HEK293 (cell line): ENCODE measurements at regions not wholly inside any gene's neighbourhood (a gene's known extent, or its start where the extent isn't known, plus 50 kb on each side); places are given as distances from the start of the nearest gene placed in this dataset.
A peak's percentile ranks its signal among the peaks of the same experiment; 100 is the strongest.

ENCODE experiments used
- CTCF ChIA-PET: fragments of 350-600 bp; formaldehyde crosslinking; extraction: SDS; loops from one replicate; lab custom pipeline; 2021; ENCODE audit warnings: antibody characterized with exemption; lab: Yijun Ruan, JAX
- POLR2A ChIA-PET: fragments of 300-600 bp; formaldehyde crosslinking; extraction: SDS; loops from one replicate; lab custom pipeline; 2020; ENCODE audit warnings: antibody characterized with exemption, inconsistent platforms; lab: Yijun Ruan, JAX
- H3K27ac ChIP-seq: fragments of 200-500 bp; sonication (Bioruptor generic); 2 replicates; pipeline ENCODE4 v1.5.1; 2014; ENCODE audit warnings: low read depth, low read length, control low read depth, inconsistent platforms; ENCODE audit errors: extremely low read depth
- H3K36me3 ChIP-seq, 2 experiments: fragments of 200-500 bp in 1 of 2; sonication (Bioruptor generic) in 1 of 2; 1 replicate in 1 of 2; 2 replicates in 1 of 2; pipeline ENCODE4 v1.5.1; 2014 to 2017; ENCODE audit warnings: inconsistent platforms in 2 of 2, low read length in 2 of 2; ENCODE audit not compliant: control insufficient read depth in 2 of 2, insufficient read depth in 1 of 2
- H3K4me1 ChIP-seq: fragments of 200-500 bp; sonication (Bioruptor generic); 2 replicates; pipeline ENCODE4 v1.5.1; 2014; ENCODE audit warnings: mild to moderate bottlenecking, low read length, inconsistent platforms; ENCODE audit not compliant: control insufficient read depth, insufficient read depth
- H3K4me3 ChIP-seq: 2 replicates; pipeline ENCODE4 v1.5.1; 2011; ENCODE audit warnings: low read depth, mild to moderate bottlenecking, control low read depth, low read length, moderate library complexity
- H3K9me3 ChIP-seq: fragments of 200-500 bp; sonication (Bioruptor generic); 2 replicates; pipeline ENCODE4 v1.5.1; 2014; ENCODE audit warnings: low read depth, low read length, inconsistent platforms; ENCODE audit not compliant: control insufficient read depth, insufficient read depth
- YY2 ChIP-seq: fragments of 450-650 bp; formaldehyde crosslinking; IDR thresholded peaks from 2 replicates; pipeline ENCODE4 v1.5.1; 2016; ENCODE audit warnings: missing biosample characterization, missing genetic modification characterization
- ZFP41 ChIP-seq: fragments of 450-650 bp; formaldehyde crosslinking; IDR thresholded peaks from 2 replicates; pipeline ENCODE4 v1.5.1; 2016; ENCODE audit warnings: missing biosample characterization, missing genetic modification characterization, borderline replicate concordance
- ZNF175 ChIP-seq: fragments of 450-650 bp; formaldehyde crosslinking; IDR thresholded peaks from 2 replicates; pipeline ENCODE4 v1.5.1; 2016; ENCODE audit warnings: missing biosample characterization, missing genetic modification characterization
- ZNF223 ChIP-seq: fragments of 450-650 bp; formaldehyde crosslinking; IDR thresholded peaks from 2 replicates; pipeline ENCODE4 v1.5.1; 2016; ENCODE audit warnings: missing biosample characterization, missing genetic modification characterization
- ZNF23 ChIP-seq: fragments of 450-650 bp; formaldehyde crosslinking; IDR thresholded peaks from 2 replicates; pipeline ENCODE4 v1.5.1; 2016; ENCODE audit warnings: missing biosample characterization, missing genetic modification characterization, borderline replicate concordance
- ZNF266 ChIP-seq: fragments of 450-650 bp; formaldehyde crosslinking; IDR thresholded peaks from 2 replicates; pipeline ENCODE4 v1.5.1; 2016; ENCODE audit warnings: missing biosample characterization, missing genetic modification characterization, low read depth
- ZNF311 ChIP-seq: fragments of 450-650 bp; formaldehyde crosslinking; IDR thresholded peaks from 2 replicates; pipeline ENCODE4 v1.5.1; 2017; ENCODE audit warnings: missing biosample characterization, missing genetic modification characterization, borderline replicate concordance
- ZNF324 ChIP-seq: fragments of 450-650 bp; formaldehyde crosslinking; IDR thresholded peaks from 2 replicates; pipeline ENCODE4 v1.5.1; 2016; ENCODE audit warnings: missing biosample characterization, missing genetic modification characterization
- ZNF354C ChIP-seq: fragments of 450-650 bp; formaldehyde crosslinking; IDR thresholded peaks from 2 replicates; pipeline ENCODE4 v1.5.1; 2016; ENCODE audit warnings: missing biosample characterization, missing genetic modification characterization, low read depth, borderline replicate concordance
- ZNF529 ChIP-seq: fragments of 450-650 bp; formaldehyde crosslinking; IDR thresholded peaks from 2 replicates; pipeline ENCODE4 v1.5.1; 2017; ENCODE audit warnings: missing genetic modification characterization, missing biosample characterization; ENCODE audit not compliant: insufficient replicate concordance
- ZNF624 ChIP-seq: fragments of 450-650 bp; formaldehyde crosslinking; IDR thresholded peaks from 2 replicates; pipeline ENCODE4 v1.5.1; 2017; ENCODE audit warnings: missing biosample characterization, missing genetic modification characterization
- ZNF660 ChIP-seq: fragments of 450-650 bp; IDR thresholded peaks from 2 replicates; pipeline ENCODE4 v1.5.1; 2018; ENCODE audit warnings: missing biosample characterization, mild to moderate bottlenecking, missing genetic modification characterization
- ZXDB ChIP-seq: fragments of 450-650 bp; formaldehyde crosslinking; IDR thresholded peaks from 2 replicates; pipeline ENCODE4 v1.5.1; 2016; ENCODE audit warnings: missing biosample characterization, missing genetic modification characterization
- TF ChIP-seq, protein P1 (sequence below): fragments of 450-650 bp; formaldehyde crosslinking; IDR thresholded peaks from 2 replicates; pipeline ENCODE4 v1.5.1; 2016; ENCODE audit warnings: missing biosample characterization, missing genetic modification characterization
- TF ChIP-seq, protein P2 (sequence below): fragments of 450-650 bp; formaldehyde crosslinking; IDR thresholded peaks from 2 replicates; pipeline ENCODE4 v1.5.1; 2016; ENCODE audit warnings: missing biosample characterization, missing genetic modification characterization
- TF ChIP-seq, protein P3 (sequence below): fragments of 450-650 bp; formaldehyde crosslinking; IDR thresholded peaks from 2 replicates; pipeline ENCODE4 v1.5.1; 2016; ENCODE audit warnings: missing biosample characterization, missing genetic modification characterization
- TF ChIP-seq, protein P4 (sequence below): fragments of 450-650 bp; formaldehyde crosslinking; IDR thresholded peaks from 2 replicates; pipeline ENCODE4 v1.5.1; 2016; ENCODE audit warnings: missing biosample characterization, missing genetic modification characterization

DNA sequence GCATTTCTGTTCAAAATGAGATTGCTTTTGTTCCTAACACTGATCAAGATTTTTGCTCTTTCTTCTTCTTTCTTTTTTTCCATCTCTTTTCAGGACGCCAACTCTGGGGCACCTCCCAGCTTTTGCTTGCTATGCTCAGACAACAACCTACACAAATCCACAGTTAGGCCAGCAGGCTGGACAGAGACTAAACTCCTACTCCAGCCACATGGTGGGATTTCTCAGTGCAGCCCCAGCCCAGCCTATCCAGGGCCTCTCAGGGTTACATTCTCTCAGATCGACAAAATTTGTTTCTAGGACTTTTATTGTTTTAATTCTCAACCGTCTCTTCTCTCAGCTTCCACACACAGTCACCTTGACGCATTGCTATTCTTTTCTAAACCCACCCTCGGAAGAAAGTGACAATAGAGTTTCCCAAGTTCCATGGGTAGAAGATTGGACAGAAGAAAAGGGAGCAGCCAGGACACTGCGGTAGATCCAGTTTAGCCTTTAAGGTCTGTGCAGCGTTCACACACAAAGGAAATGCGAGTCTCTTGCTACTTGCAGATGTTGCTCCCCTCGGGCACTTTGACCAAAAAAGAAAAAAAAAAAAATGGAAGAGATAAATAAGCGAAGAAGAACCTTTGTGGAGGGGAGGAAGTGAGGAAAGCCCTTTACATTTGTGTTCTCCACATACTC lies 588.6 kb upstream of the GRAMD2B start:
- H3K4me3 ChIP-seq, result no peak overlapping the region
- H3K4me1 ChIP-seq, result no peaks in the 10 kb centered on the region
- CTCF ChIA-PET, result interaction anchor here (0.6 to 1.0 kb wide), 8 partner anchors 77 to 1086 kb away, joined by 3 to 8 read pairs (median 4); no protein-coding TSS in a partner anchor
- no peaks in the 10 kb centered on the region for H3K9me3 ChIP-seq
- H3K36me3 ChIP-seq, result no peaks in the 10 kb centered on the region
- POLR2A ChIA-PET, result no interaction called here
- TF ChIP-seq, protein P1, sequence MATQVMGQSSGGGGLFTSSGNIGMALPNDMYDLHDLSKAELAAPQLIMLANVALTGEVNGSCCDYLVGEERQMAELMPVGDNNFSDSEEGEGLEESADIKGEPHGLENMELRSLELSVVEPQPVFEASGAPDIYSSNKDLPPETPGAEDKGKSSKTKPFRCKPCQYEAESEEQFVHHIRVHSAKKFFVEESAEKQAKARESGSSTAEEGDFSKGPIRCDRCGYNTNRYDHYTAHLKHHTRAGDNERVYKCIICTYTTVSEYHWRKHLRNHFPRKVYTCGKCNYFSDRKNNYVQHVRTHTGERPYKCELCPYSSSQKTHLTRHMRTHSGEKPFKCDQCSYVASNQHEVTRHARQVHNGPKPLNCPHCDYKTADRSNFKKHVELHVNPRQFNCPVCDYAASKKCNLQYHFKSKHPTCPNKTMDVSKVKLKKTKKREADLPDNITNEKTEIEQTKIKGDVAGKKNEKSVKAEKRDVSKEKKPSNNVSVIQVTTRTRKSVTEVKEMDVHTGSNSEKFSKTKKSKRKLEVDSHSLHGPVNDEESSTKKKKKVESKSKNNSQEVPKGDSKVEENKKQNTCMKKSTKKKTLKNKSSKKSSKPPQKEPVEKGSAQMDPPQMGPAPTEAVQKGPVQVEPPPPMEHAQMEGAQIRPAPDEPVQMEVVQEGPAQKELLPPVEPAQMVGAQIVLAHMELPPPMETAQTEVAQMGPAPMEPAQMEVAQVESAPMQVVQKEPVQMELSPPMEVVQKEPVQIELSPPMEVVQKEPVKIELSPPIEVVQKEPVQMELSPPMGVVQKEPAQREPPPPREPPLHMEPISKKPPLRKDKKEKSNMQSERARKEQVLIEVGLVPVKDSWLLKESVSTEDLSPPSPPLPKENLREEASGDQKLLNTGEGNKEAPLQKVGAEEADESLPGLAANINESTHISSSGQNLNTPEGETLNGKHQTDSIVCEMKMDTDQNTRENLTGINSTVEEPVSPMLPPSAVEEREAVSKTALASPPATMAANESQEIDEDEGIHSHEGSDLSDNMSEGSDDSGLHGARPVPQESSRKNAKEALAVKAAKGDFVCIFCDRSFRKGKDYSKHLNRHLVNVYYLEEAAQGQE (tag by site-specific recombination), result 0 out of 2 replicates have a peak, but pooled peaks have one; percentile 18
- TF ChIP-seq ZNF324 (tag by site-specific recombination), result no peak
- no peak overlapping the region for H3K27ac ChIP-seq

DNA sequence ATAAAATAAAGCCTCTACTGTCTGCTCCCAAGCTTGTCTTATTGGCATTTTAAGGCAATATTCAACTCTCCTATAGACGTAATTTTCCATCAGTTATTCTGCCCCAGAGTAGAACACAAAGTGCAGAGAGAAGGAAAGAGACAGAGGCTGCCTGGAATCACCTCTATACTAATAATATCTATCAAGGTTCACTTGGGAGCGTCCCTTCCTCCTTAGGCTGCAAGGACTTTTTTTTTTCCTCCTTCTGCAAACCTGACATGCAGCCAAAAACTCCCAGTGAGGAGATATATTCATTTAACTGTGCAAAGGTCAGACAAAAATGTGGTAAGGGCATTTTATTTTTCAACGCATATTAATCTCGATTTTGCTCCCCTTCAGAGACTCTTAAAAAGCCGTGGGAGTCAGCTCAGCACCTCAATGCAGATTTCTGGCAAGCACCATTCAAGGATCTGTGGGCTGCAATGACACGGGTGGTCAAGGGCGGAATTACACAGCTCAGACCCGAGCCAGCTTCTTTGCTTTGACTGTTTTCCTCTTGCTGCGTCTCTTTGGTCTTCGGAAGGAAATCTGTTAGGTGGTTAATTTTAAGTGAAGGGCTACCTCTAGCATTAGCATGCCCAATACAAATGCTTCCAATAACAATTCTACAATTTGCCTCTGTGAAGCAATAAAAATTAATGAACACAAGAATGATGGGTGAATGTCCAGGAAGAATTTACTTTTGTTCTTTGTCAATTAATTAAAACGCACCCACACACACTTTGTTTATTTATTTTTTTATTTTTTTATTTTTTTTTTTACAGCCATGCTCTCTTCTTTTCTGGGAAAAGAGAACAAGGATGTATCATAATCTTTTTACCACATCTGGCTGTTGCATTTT lies 587.7 kb upstream of the GRAMD2B start:
- Histone ChIP-seq H3K9me3 (no peaks in the 10 kb centered on the region), H3K27ac (no peak overlapping the region), H3K4me3 (no peak overlapping the region), H3K4me1 (no peaks in the 10 kb centered on the region), H3K36me3 (no peaks in the 10 kb centered on the region)
- CTCF ChIA-PET, result interaction anchor here (0.6 to 1.1 kb wide), 12 partner anchors 57 to 1087 kb away, joined by 3 to 8 read pairs (median 3); no protein-coding TSS in a partner anchor
- POLR2A ChIA-PET, result no interaction called here
- TF ChIP-seq ZXDB (tag by site-specific recombination), result no peak
- TF ChIP-seq, protein P2, sequence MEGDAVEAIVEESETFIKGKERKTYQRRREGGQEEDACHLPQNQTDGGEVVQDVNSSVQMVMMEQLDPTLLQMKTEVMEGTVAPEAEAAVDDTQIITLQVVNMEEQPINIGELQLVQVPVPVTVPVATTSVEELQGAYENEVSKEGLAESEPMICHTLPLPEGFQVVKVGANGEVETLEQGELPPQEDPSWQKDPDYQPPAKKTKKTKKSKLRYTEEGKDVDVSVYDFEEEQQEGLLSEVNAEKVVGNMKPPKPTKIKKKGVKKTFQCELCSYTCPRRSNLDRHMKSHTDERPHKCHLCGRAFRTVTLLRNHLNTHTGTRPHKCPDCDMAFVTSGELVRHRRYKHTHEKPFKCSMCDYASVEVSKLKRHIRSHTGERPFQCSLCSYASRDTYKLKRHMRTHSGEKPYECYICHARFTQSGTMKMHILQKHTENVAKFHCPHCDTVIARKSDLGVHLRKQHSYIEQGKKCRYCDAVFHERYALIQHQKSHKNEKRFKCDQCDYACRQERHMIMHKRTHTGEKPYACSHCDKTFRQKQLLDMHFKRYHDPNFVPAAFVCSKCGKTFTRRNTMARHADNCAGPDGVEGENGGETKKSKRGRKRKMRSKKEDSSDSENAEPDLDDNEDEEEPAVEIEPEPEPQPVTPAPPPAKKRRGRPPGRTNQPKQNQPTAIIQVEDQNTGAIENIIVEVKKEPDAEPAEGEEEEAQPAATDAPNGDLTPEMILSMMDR (tag by site-specific recombination), result peak; percentile 28; the same call in 1 of the 2 replicates

DNA sequence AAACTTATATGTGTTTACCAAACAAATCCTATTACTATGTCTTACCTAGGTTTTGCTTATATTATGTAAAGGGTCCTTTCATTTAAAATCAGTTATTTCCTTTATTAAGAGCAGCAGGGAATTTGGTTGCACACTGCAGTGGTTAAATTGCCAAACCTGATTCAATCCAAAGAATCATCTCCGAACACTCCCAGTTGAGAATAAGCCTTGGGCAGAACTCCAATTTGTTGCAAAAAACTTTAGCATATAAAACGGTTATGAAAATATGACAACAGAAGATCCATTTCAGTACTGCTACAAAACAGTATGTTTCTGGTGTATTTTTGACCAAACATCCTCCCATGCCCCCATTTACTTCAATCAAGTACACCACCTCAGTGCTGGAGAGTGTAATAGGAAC lies 587.0 kb upstream of the GRAMD2B start:
- Histone ChIP-seq H3K4me1 (no peaks in the 10 kb centered on the region), H3K9me3 (no peaks in the 10 kb centered on the region), H3K27ac (no peak overlapping the region), H3K36me3 (no peaks in the 10 kb centered on the region), H3K4me3 (no peak overlapping the region)
- TF ChIP-seq, protein P3, sequence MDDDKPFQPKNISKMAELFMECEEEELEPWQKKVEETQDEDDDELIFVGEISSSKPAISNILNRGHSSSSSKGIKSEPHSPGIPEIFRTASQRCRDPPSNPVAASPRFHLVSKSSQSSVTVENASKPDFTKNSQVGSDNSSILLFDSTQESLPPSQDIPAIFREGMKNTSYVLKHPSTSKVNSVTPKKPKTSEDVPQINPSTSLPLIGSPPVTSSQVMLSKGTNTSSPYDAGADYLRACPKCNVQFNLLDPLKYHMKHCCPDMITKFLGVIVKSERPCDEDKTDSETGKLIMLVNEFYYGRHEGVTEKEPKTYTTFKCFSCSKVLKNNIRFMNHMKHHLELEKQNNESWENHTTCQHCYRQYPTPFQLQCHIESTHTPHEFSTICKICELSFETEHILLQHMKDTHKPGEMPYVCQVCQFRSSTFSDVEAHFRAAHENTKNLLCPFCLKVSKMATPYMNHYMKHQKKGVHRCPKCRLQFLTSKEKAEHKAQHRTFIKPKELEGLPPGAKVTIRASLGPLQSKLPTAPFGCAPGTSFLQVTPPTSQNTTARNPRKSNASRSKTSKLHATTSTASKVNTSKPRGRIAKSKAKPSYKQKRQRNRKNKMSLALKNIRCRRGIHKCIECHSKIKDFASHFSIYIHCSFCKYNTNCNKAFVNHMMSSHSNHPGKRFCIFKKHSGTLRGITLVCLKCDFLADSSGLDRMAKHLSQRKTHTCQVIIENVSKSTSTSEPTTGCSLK, result no peak
- no peak for TF ChIP-seq ZFP41
- CTCF ChIA-PET, result interaction anchor here (1.0 to 1.1 kb wide), 2 partner anchors 57 to 426 kb away, joined by 3 read pairs; no protein-coding TSS in a partner anchor
- POLR2A ChIA-PET, result no interaction called here

DNA sequence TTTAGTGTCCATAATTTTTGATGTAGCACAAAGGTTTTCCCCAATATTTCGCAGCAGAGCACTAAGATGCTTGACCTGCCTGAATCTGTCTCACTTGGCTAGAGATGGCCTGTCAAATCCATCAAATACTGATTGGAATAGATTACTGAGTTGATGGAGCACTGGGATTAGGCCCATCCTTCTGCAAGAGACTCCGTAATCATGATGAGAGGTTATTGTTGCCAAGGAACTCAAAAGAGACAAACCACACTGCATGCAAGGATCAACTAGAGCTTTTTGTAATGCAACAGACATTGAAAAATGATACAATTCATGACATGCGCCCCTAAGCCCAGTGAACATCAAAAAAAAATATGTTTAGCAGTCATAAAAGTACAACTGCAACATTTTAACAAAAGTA lies 585.3 kb upstream of the GRAMD2B start:
- ChIA-PET POLR2A (no interaction called here), CTCF (no interaction called here)
- no peaks in the 10 kb centered on the region for H3K36me3 ChIP-seq
- no peak for TF ChIP-seq ZNF266
- no peak for TF ChIP-seq ZNF354C (tag by site-specific recombination)
- TF ChIP-seq ZNF175, result no peak
- TF ChIP-seq ZNF223 (tag by site-specific recombination), result no peak
- no peak for TF ChIP-seq YY2 (tag by site-specific recombination)
- TF ChIP-seq ZNF624 (tag by site-specific recombination), result no peak
- TF ChIP-seq ZNF660, result no peak
- no peak for TF ChIP-seq ZNF311
- no peak for TF ChIP-seq ZNF529
- TF ChIP-seq, protein P4, sequence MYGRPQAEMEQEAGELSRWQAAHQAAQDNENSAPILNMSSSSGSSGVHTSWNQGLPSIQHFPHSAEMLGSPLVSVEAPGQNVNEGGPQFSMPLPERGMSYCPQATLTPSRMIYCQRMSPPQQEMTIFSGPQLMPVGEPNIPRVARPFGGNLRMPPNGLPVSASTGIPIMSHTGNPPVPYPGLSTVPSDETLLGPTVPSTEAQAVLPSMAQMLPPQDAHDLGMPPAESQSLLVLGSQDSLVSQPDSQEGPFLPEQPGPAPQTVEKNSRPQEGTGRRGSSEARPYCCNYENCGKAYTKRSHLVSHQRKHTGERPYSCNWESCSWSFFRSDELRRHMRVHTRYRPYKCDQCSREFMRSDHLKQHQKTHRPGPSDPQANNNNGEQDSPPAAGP, result no peak
- no peak for TF ChIP-seq ZNF23 (tag by site-specific recombination)

More for the DNA sequence above, 585.3 kb upstream of the GRAMD2B start:
- no peak overlapping the region for H3K4me3 ChIP-seq
- no peak overlapping the region for H3K27ac ChIP-seq
- H3K9me3 ChIP-seq, result no peaks in the 10 kb centered on the region
- H3K4me1 ChIP-seq, result no peaks in the 10 kb centered on the region
